ENCODE measurements at regions not wholly inside any gene's neighbourhood (a gene's known extent, or its start where the extent isn't known, plus 50 kb on each side); places are given as distances from the start of the nearest gene placed in this dataset.

GRCh38 chr9:23171479-23171878 lies 654.6 kb downstream of the ELAVL2 start:
- no peak for DNase-seq (ENCODE audit: low read depth)

- DNase-seq (ENCODE audit: low read depth): no peak
Observed at GRCh38 chr9:23172206-23172605, 653.8 kb downstream of the ELAVL2 start.

- DNase-seq (ENCODE audit: low read depth): no peak
Observed at GRCh38 chr9:23172979-23173637, 652.9 kb downstream of the ELAVL2 start.

- DNase-seq (ENCODE audit: low read depth): no peak
Observed at GRCh38 chr9:23194281-23194680, 631.8 kb downstream of the ELAVL2 start.

- DNase-seq (ENCODE audit: low read depth): no peak
Observed at GRCh38 chr9:23215688-23216087, 610.4 kb downstream of the ELAVL2 start.

GRCh38 chr9:23219471-23219870 lies 606.6 kb downstream of the ELAVL2 start:
- DNase-seq (ENCODE audit: low read depth): no peak

- DNase-seq (ENCODE audit: low read depth): no peak
Observed at GRCh38 chr9:23220171-23220570, 605.9 kb downstream of the ELAVL2 start.

- DNase-seq (ENCODE audit: low read depth): no peak
Observed at GRCh38 chr9:23220957-23221356, 605.1 kb downstream of the ELAVL2 start.

GRCh38 chr9:23229890-23230317 lies 596.1 kb downstream of the ELAVL2 start:
- DNase-seq (ENCODE audit: low read depth): no peak

- no peak for DNase-seq (ENCODE audit: low read depth)
Observed at GRCh38 chr9:23232831-23233230, 593.2 kb downstream of the ELAVL2 start.

- DNase-seq (ENCODE audit: low read depth): no peak
Observed at GRCh38 chr9:23243523-23243922, 582.5 kb downstream of the ELAVL2 start.

- DNase-seq (ENCODE audit: low read depth): no peak
Observed at GRCh38 chr9:23245067-23245466, 581.0 kb downstream of the ELAVL2 start.

- DNase-seq (ENCODE audit: low read depth): no peak
Observed at GRCh38 chr9:23254404-23255184, 571.4 kb downstream of the ELAVL2 start.

- DNase-seq (ENCODE audit: low read depth): no peak
Observed at GRCh38 chr9:23255346-23255745, 570.7 kb downstream of the ELAVL2 start.

- no peak for DNase-seq (ENCODE audit: low read depth)
Observed at GRCh38 chr9:23258569-23258968, 567.5 kb downstream of the ELAVL2 start.

GRCh38 chr9:23278561-23278960 lies 547.5 kb downstream of the ELAVL2 start:
- DNase-seq (ENCODE audit: low read depth): no peak

GRCh38 chr9:23287390-23287789 lies 538.6 kb downstream of the ELAVL2 start:
- DNase-seq (ENCODE audit: low read depth): no peak

GRCh38 chr9:23288545-23288944 lies 537.5 kb downstream of the ELAVL2 start:
- no peak for DNase-seq (ENCODE audit: low read depth)

- no peak for DNase-seq (ENCODE audit: low read depth)
Observed at GRCh38 chr9:23290973-23291372, 535.1 kb downstream of the ELAVL2 start.

GRCh38 chr9:23302281-23302680 lies 523.8 kb downstream of the ELAVL2 start:
- no peak for DNase-seq (ENCODE audit: low read depth)

- DNase-seq (ENCODE audit: low read depth): no peak
Observed at GRCh38 chr9:23306731-23307130, 519.3 kb downstream of the ELAVL2 start.

GRCh38 chr9:23307731-23308513 lies 518.1 kb downstream of the ELAVL2 start:
- no peak for DNase-seq (ENCODE audit: low read depth)

GRCh38 chr9:23309800-23310199 lies 516.2 kb downstream of the ELAVL2 start:
- no peak for DNase-seq (ENCODE audit: low read depth)

All from fibroblast of gingiva (primary cell).